Mucosa of rectum (tissue), 2 donors: ENCODE measurements at regions not wholly inside any gene's neighbourhood (a gene's known extent, or its start where the extent isn't known, plus 50 kb on each side); places are given as distances from the start of the nearest gene placed in this dataset.

Experiments
- H3K27ac ChIP-seq, 2 donors: one replicate each; pipeline ENCODE4 v1.7.0; 2013; ENCODE audit warnings: inconsistent platforms in 2 of 2, low read depth in 2 of 2, low read length in 2 of 2
- H3K27me3 ChIP-seq, 2 donors: one replicate each; pipeline ENCODE4 v1.7.0; 2013; ENCODE audit warnings: low read length in 2 of 2; ENCODE audit not compliant: control insufficient read depth in 2 of 2, insufficient read depth in 2 of 2
- H3K36me3 ChIP-seq, 2 donors: one replicate each; pipeline ENCODE4 v1.7.0; 2013; ENCODE audit warnings: low read length in 2 of 2; ENCODE audit not compliant: control insufficient read depth in 2 of 2, insufficient read depth in 2 of 2
- H3K4me1 ChIP-seq, 2 donors: one replicate each; pipeline ENCODE4 v1.7.0; 2013; ENCODE audit warnings: low read length in 2 of 2, mild to moderate bottlenecking in 1 of 2; ENCODE audit not compliant: control insufficient read depth in 2 of 2, insufficient read depth in 2 of 2
- H3K4me3 ChIP-seq, 2 donors: one replicate each; pipeline ENCODE4 v1.7.0; 2013; ENCODE audit warnings: low read length in 2 of 2
- H3K9ac ChIP-seq, 2 donors: one replicate each; pipeline ENCODE4 v1.7.0; 2013; ENCODE audit warnings: low read length in 2 of 2, low read depth in 1 of 2, mild to moderate bottlenecking in 1 of 2
- H3K9me3 ChIP-seq, 2 donors: one replicate each; pipeline ENCODE4 v1.7.0; 2013; ENCODE audit warnings: low read length in 2 of 2; ENCODE audit not compliant: control insufficient read depth in 2 of 2
- donor health status: healthy.
- donor health status: Normal muscosa, but diverticular disease.

DNA sequence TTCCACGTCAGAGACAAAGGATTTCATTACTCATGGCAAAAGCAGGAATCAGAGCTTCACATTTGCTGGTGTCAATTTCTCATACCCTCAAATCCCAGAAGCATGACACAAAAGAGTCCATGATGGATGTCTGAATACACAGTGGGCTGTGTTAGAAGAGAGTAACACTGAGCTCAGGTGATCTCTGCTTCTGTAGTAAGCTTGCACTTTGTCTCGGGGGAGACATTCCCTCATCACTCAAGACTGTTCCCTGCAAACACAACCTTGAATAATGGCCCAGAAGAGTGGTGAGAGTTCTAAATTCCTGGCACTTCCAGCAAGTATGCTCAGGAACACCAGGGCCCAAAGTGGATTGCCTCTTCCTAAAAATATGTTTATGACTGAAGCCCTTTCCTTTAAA lies 1787.2 kb upstream of the SEL1L start:
- Histone ChIP-seq H3K9me3 (no peaks in the 10 kb centered on the region), H3K4me1 (no peaks in the 10 kb centered on the region), H3K4me3 (no peak overlapping the region), H3K27me3 (no peaks in the 10 kb centered on the region), H3K36me3 (no peaks in the 10 kb centered on the region), H3K27ac (no peak overlapping the region), H3K9ac (no peak overlapping the region)

DNA sequence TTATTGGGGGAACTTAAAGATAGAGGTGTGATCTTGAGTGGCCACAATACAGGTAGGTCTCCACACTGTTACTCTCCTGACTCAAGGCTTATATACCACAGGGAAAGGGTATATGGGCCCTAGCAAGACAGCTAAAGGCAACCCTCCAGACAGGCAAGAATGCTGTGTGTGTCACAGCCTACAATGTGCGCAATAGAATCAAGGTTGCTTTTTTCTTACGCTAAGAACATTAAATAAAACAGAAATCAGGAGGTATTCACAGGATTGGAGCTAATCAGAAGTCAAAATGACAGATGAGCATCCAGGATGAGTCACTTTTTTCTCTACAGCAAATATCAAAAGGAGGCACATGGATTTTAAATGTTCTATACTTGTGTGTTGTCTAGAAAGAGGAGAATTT lies 1797.9 kb upstream of the SEL1L start:
- no peaks in the 10 kb centered on the region for H3K9me3 ChIP-seq
- H3K9ac ChIP-seq: no peak overlapping the region
- H3K4me1 ChIP-seq: no peaks in the 10 kb centered on the region
- H3K4me3 ChIP-seq: no peak overlapping the region
- no peaks in the 10 kb centered on the region for H3K36me3 ChIP-seq
- no peak overlapping the region for H3K27ac ChIP-seq
- no peaks in the 10 kb centered on the region for H3K27me3 ChIP-seq

DNA sequence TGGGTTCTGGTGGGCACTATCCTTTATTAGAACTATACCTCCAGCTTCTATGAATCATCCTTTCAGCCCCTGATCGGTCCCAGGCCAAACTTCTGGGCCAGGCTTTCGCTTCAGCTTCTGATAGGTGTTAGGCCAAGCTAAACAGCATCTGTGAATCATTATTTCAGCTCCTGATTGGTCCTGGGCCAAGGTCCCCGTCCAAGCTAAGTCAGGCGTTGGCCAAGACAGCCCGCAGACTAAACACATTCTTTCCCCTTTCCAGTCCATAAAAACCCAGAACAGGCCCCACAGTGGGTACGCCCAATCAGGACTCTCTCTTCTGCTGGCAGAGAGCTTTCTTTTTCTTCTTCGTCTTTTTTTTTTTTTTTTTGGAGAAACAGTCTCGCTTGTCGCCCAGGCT lies 1808.9 kb upstream of the SEL1L start:
- no peaks in the 10 kb centered on the region for H3K4me1 ChIP-seq
- no peak overlapping the region for H3K4me3 ChIP-seq
- no peaks in the 10 kb centered on the region for H3K36me3 ChIP-seq
- H3K9ac ChIP-seq: no peak overlapping the region
- H3K9me3 ChIP-seq: no peaks in the 10 kb centered on the region
- no peak overlapping the region for H3K27ac ChIP-seq
- H3K27me3 ChIP-seq: no peaks in the 10 kb centered on the region

GRCh38 chr14:83347874-83348273 lies 1814.2 kb upstream of the SEL1L start:
- Histone ChIP-seq H3K4me3 (no peak overlapping the region), H3K9ac (no peak overlapping the region), H3K27me3 (no peaks in the 10 kb centered on the region), H3K9me3 (no peaks in the 10 kb centered on the region), H3K4me1 (no peaks in the 10 kb centered on the region), H3K36me3 (no peaks in the 10 kb centered on the region), H3K27ac (no peak overlapping the region)

- Histone ChIP-seq H3K4me1 (no peaks in the 10 kb centered on the region), H3K9ac (no peak overlapping the region), H3K27me3 (no peaks in the 10 kb centered on the region), H3K27ac (no peak overlapping the region), H3K4me3 (no peak overlapping the region), H3K36me3 (no peaks in the 10 kb centered on the region), H3K9me3 (peaks cover 0 to 2% of the 10 kb centered on the region in 2 donors)
These were observed 1822.0 kb upstream of the SEL1L start for GRCh38 chr14:83355609-83356008.

GRCh38 chr14:83356080-83356479 lies 1822.4 kb upstream of the SEL1L start:
- Histone ChIP-seq H3K9me3 (peaks cover 0 to 2% of the 10 kb centered on the region in 2 donors), H3K4me1 (no peaks in the 10 kb centered on the region), H3K27me3 (no peaks in the 10 kb centered on the region), H3K4me3 (no peak overlapping the region), H3K27ac (no peak overlapping the region), H3K9ac (no peak overlapping the region), H3K36me3 (no peaks in the 10 kb centered on the region)

DNA sequence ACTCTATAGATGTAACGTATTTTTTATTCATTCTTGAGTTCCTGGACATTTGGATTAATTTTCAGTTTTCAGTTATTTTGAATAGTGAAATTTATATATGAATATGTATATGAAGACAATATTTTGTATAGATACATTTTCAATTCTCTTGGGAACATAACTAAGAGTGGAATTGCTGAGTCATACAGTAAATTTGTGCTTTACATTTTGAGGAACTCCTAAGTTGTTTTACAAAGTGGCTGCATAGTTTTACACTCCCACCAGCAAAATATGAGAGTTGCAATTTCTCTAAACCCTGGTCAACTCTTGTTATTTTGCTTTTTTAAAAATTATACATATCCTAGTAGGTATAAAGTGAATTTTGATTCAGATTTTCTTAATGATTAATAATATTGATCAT lies 1838.6 kb upstream of the SEL1L start:
- Histone ChIP-seq H3K27ac (no peak overlapping the region), H3K4me3 (no peak overlapping the region)

DNA sequence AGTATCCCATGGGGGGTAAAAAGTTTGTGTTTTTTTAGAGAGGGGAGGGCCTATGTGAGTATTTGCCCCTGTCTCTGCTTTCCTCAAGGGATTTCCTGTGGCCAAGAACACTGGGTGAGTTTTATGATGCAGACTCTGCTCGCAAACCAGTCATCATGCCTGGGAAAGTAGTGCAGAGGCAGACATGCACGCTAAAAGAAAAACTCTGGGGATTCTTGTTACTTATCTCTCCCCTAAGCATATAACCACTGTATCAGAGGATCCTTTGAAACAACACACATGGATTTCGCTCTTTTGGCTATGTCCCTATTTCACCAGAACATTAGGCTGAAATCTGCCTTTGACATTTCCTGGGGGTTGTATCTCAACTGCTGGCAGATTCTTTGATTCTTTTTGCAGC lies 1845.8 kb upstream of the SEL1L start:
- no peak overlapping the region for H3K4me3 ChIP-seq
- H3K9me3 ChIP-seq: no peaks in the 10 kb centered on the region
- no peaks in the 10 kb centered on the region for H3K27me3 ChIP-seq
- H3K27ac ChIP-seq: no peak overlapping the region
- no peaks in the 10 kb centered on the region for H3K36me3 ChIP-seq
- no peak overlapping the region for H3K9ac ChIP-seq
- no peaks in the 10 kb centered on the region for H3K4me1 ChIP-seq

More for the DNA sequence above, 1838.6 kb upstream of the SEL1L start:
- Histone ChIP-seq H3K36me3 (no peaks in the 10 kb centered on the region), H3K9ac (no peak overlapping the region), H3K27me3 (no peaks in the 10 kb centered on the region), H3K4me1 (no peaks in the 10 kb centered on the region), H3K9me3 (no peaks in the 10 kb centered on the region)

GRCh38 chr14:83384253-83384652 lies 1850.6 kb upstream of the SEL1L start:
- Histone ChIP-seq H3K4me3 (no peak overlapping the region), H3K36me3 (no peaks in the 10 kb centered on the region), H3K4me1 (no peaks in the 10 kb centered on the region), H3K27ac (no peak overlapping the region), H3K27me3 (no peaks in the 10 kb centered on the region), H3K9me3 (peaks cover 0 to 2% of the 10 kb centered on the region in 2 donors), H3K9ac (no peak overlapping the region)

- Histone ChIP-seq H3K4me3 (no peak overlapping the region), H3K9ac (no peak overlapping the region), H3K36me3 (no peaks in the 10 kb centered on the region), H3K9me3 (no peaks in the 10 kb centered on the region), H3K4me1 (no peaks in the 10 kb centered on the region), H3K27ac (no peak overlapping the region), H3K27me3 (no peaks in the 10 kb centered on the region)
These were observed 1861.7 kb upstream of the SEL1L start for GRCh38 chr14:83395321-83395720.

- Histone ChIP-seq H3K36me3 (no peaks in the 10 kb centered on the region), H3K27ac (no peak overlapping the region), H3K4me1 (no peaks in the 10 kb centered on the region), H3K9me3 (no peaks in the 10 kb centered on the region), H3K27me3 (no peaks in the 10 kb centered on the region), H3K4me3 (no peak overlapping the region), H3K9ac (no peak overlapping the region)
These were observed 1882.8 kb upstream of the SEL1L start for GRCh38 chr14:83416476-83416875.
